HCT116 (cell line): ENCODE measurements at regions not wholly inside any gene's neighbourhood (a gene's known extent, or its start where the extent isn't known, plus 50 kb on each side); places are given as distances from the start of the nearest gene placed in this dataset.

Experiments used
- ATAC-seq: fragments of 200-7000 bp; cut with Tn5 transposase; 2 replicates; pipeline ENCODE4 v1.9.1; 2020; ENCODE audit warnings: mild to moderate bottlenecking, moderate library complexity
- BruUV-seq: library from RNA; stranded (reverse); fragments of 400-500 nt; replicated peaks from 2 replicates; lab custom pipeline; 2021; lab: Mats Ljungman, UMichigan
- CTCF ChIA-PET: fragments of 300-600 bp; sonication (Branson Sonifier 250); formaldehyde crosslinking; loops from one replicate; lab custom pipeline; 2021; ENCODE audit warnings: antibody characterized with exemption; lab: Charles Lee
- POLR2A ChIA-PET: fragments of 300-600, 350-600 bp; sonication (Branson Sonifier 250); formaldehyde crosslinking; loops from one replicate; lab custom pipeline; 2021; ENCODE audit warnings: antibody characterized with exemption; lab: Charles Lee
- RAD21 ChIA-PET, 2 experiments: fragments of 300-600 bp; sonication (Branson Sonifier 250); formaldehyde crosslinking; loops; one replicate each; lab custom pipeline; 2023; ENCODE audit warnings: low total read pairs in 2 of 2; ENCODE audit not compliant: uncharacterized antibody in 2 of 2, unreplicated experiment in 2 of 2, low non-redundant PET in 1 of 2; lab: Charles Lee
- DNase-seq: peaks from one replicate; pipeline ENCODE4 v3.0.0-alpha.2; 2010; ENCODE audit warnings: low read depth, low spot score
- H2AFZ ChIP-seq: fragments of 200-600 bp; shearing (Covaris generic), sonication (generic); 2 replicates; pipeline ENCODE4 v1.6.1; 2017; ENCODE audit warnings: low read depth, mixed run types, mixed read lengths, antibody characterized with exemption, low read length; ENCODE audit not compliant: poor library complexity, severe bottlenecking
- H3K27ac ChIP-seq: 2 replicates; pipeline ENCODE4 v1.5.1; 2012; ENCODE audit warnings: low read depth, low read length
- H3K27me3 ChIP-seq: fragments of 200-600 bp; sonication (generic); 2 replicates; pipeline ENCODE4 v1.6.1; 2016; ENCODE audit warnings: mixed run types, low read length, mixed read lengths; ENCODE audit not compliant: insufficient read depth
- H3K36me3 ChIP-seq, 2 experiments: fragments of 200-500 bp in 1 of 2; fragments of 200-600 bp in 1 of 2; sonication (Bioruptor generic) in 1 of 2; sonication (generic) in 1 of 2; 2 replicates each; pipeline versions ENCODE4 v1.5.1 to v1.6.1; 2014 to 2016; ENCODE audit warnings: low read length in 2 of 2, inconsistent platforms in 1 of 2, mixed read lengths in 1 of 2, mixed run types in 1 of 2; ENCODE audit not compliant: insufficient read depth in 2 of 2, control insufficient read depth in 1 of 2
- H3K4me1 ChIP-seq, 2 experiments: fragments of 200-600 bp in 1 of 2; sonication (generic) in 1 of 2; 2 replicates each; pipeline versions ENCODE4 v1.5.1 to v1.6.1; 2012 to 2017; ENCODE audit warnings: low read length in 2 of 2, inconsistent platforms in 1 of 2, mild to moderate bottlenecking in 1 of 2, mixed read lengths in 1 of 2, mixed run types in 1 of 2, moderate library complexity in 1 of 2; ENCODE audit not compliant: insufficient read depth in 2 of 2, control insufficient read depth in 1 of 2
- H3K4me2 ChIP-seq: fragments of 200-600 bp; sonication (generic); 2 replicates; pipeline ENCODE4 v1.6.1; 2017; ENCODE audit warnings: mixed run types, low read length, mixed read lengths
- H3K4me3 ChIP-seq, 2 experiments: fragments of 200-600 bp in 1 of 2; sonication (generic) in 1 of 2; replicated peaks in 1 of 2; 2 replicates each; pipeline ENCODE4 v1.5.1; 2011 to 2016; ENCODE audit warnings: low read length in 2 of 2, control low read depth in 1 of 2, low read depth in 1 of 2, mild to moderate bottlenecking in 1 of 2, mixed read lengths in 1 of 2, mixed run types in 1 of 2
- H3K79me2 ChIP-seq: fragments of 200-600 bp; sonication (generic); 2 replicates; pipeline ENCODE4 v1.6.1; 2017; ENCODE audit warnings: mild to moderate bottlenecking, mixed run types, low read length, moderate library complexity, mixed read lengths; ENCODE audit not compliant: insufficient read depth
- H3K9ac ChIP-seq: fragments of 200-600 bp; sonication (generic); 2 replicates; pipeline ENCODE4 v1.6.1; 2016; ENCODE audit warnings: low read length, mixed read lengths
- H3K9me2 ChIP-seq: fragments of 200-600 bp; sonication (generic), shearing (Covaris generic); 2 replicates; pipeline ENCODE4 v1.6.1; 2017; ENCODE audit warnings: mixed run types, mild to moderate bottlenecking, moderate library complexity; ENCODE audit not compliant: insufficient read depth
- H3K9me3 ChIP-seq, 2 experiments: fragments of 200-500 bp in 1 of 2; fragments of 200-600 bp in 1 of 2; sonication (Bioruptor generic) in 1 of 2; sonication (generic) in 1 of 2; 2 replicates each; pipeline ENCODE4 v1.6.1; 2014 to 2017; ENCODE audit warnings: low read length in 2 of 2, mixed read lengths in 2 of 2, inconsistent platforms in 1 of 2, low read depth in 1 of 2, mild to moderate bottlenecking in 1 of 2, mixed run types in 1 of 2, moderate library complexity in 1 of 2; ENCODE audit not compliant: control insufficient read depth in 1 of 2, insufficient read depth in 1 of 2
- H4K20me1 ChIP-seq: fragments of 200-600 bp; sonication (generic), shearing (Covaris generic); 2 replicates; pipeline ENCODE4 v1.6.1; 2017; ENCODE audit warnings: mixed run types, mild to moderate bottlenecking, moderate library complexity; ENCODE audit not compliant: insufficient read depth
- CBX3 ChIP-seq: IDR thresholded peaks from 2 replicates; pipeline ENCODE4 v1.6.1; 2012; ENCODE audit warnings: low read depth
- EZH2 ChIP-seq: fragments of 200-600 bp; sonication (generic); IDR thresholded peaks from 2 replicates; pipeline ENCODE4 v1.6.1; 2017; ENCODE audit warnings: antibody characterized with exemption, mixed run types
- EZH2phosphoT487 ChIP-seq: fragments of 200-600 bp; IDR thresholded peaks from 2 replicates; pipeline ENCODE4 v1.6.1; 2018; ENCODE audit warnings: antibody characterized with exemption, borderline replicate concordance
- FOSL1 ChIP-seq: IDR thresholded peaks from 2 replicates; pipeline ENCODE4 v1.6.1; 2012; ENCODE audit warnings: low read depth
- JUND ChIP-seq: IDR thresholded peaks from 2 replicates; pipeline ENCODE4 v1.6.1; 2012
- REST ChIP-seq: IDR thresholded peaks from 2 replicates; pipeline ENCODE4 v1.6.1; 2012; ENCODE audit warnings: low read depth
- SP1 ChIP-seq: IDR thresholded peaks from 2 replicates; pipeline ENCODE4 v1.6.1; 2012; ENCODE audit warnings: low read depth
- TCF7L2 ChIP-seq: IDR thresholded peaks from 2 replicates; pipeline ENCODE4 v1.7.0; 2011; ENCODE audit warnings: borderline replicate concordance, inconsistent platforms; ENCODE audit not compliant: insufficient read depth, insufficient read length; ENCODE audit errors: extremely low read depth
- YY1 ChIP-seq: IDR thresholded peaks from 2 replicates; pipeline ENCODE4 v1.6.1; 2011; ENCODE audit warnings: low read length, low read depth, moderate library complexity, mild to moderate bottlenecking; ENCODE audit not compliant: insufficient replicate concordance; ENCODE audit errors: extremely low read depth
- ZFX ChIP-seq: fragments of 450-650 bp; IDR thresholded peaks from 2 replicates; pipeline ENCODE4 v1.6.1; 2017
- intact Hi-C: fragments of 100-400 bp; cut with micrococcal nuclease; formaldehyde crosslinking; loops from 2 replicates; pipeline ENCODE4 v1.10.0; 2022
- TF ChIP-seq, protein P1 (sequence below): IDR thresholded peaks from 2 replicates; pipeline ENCODE4 v1.6.1; 2011; ENCODE audit warnings: mild to moderate bottlenecking, low read length, moderate library complexity; ENCODE audit not compliant: insufficient replicate concordance; ENCODE audit errors: extremely low read depth
- TF ChIP-seq, protein P2 (sequence below): IDR thresholded peaks from 2 replicates; pipeline ENCODE4 v1.6.1; 2012

- TF ChIP-seq YY1: no peak
- TF ChIP-seq ZFX: no peak
- TF ChIP-seq, protein P1, sequence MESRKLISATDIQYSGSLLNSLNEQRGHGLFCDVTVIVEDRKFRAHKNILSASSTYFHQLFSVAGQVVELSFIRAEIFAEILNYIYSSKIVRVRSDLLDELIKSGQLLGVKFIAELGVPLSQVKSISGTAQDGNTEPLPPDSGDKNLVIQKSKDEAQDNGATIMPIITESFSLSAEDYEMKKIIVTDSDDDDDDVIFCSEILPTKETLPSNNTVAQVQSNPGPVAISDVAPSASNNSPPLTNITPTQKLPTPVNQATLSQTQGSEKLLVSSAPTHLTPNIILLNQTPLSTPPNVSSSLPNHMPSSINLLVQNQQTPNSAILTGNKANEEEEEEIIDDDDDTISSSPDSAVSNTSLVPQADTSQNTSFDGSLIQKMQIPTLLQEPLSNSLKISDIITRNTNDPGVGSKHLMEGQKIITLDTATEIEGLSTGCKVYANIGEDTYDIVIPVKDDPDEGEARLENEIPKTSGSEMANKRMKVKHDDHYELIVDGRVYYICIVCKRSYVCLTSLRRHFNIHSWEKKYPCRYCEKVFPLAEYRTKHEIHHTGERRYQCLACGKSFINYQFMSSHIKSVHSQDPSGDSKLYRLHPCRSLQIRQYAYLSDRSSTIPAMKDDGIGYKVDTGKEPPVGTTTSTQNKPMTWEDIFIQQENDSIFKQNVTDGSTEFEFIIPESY: no peak
Observed at GRCh38 chr5:102114525-102115069, 181.5 kb downstream of the SLCO4C1 start (continued).

- H3K27me3 ChIP-seq: no peaks in the 10 kb centered on the region
- DNase-seq (no peak), ATAC-seq (no peak)
- BruUV-seq: no TSS peak
- ChIA-PET CTCF (no interaction called here), RAD21 (no interaction called here), POLR2A (no interaction called here)
- TF ChIP-seq FOSL1: no peak
- no peak for TF ChIP-seq REST
- TF ChIP-seq EZH2: no peak
- no peak for TF ChIP-seq EZH2phosphoT487
- TF ChIP-seq JUND: no peak
- no peak for TF ChIP-seq CBX3
- no peak for TF ChIP-seq SP1
- TF ChIP-seq, protein P2, sequence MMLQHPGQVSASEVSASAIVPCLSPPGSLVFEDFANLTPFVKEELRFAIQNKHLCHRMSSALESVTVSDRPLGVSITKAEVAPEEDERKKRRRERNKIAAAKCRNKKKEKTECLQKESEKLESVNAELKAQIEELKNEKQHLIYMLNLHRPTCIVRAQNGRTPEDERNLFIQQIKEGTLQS: no peak
- no peak for TF ChIP-seq TCF7L2
- H3K79me2 ChIP-seq: no peaks in the 10 kb centered on the region
- no peaks in the 10 kb centered on the region for H4K20me1 ChIP-seq
- H3K4me3 ChIP-seq: no peak overlapping the region
- H3K9ac ChIP-seq: no peak overlapping the region
- no peaks in the 10 kb centered on the region for H3K4me1 ChIP-seq
- H2AFZ ChIP-seq: no peak overlapping the region
- no peaks in the 10 kb centered on the region for H3K36me3 ChIP-seq
- intact Hi-C loops: no loop called here
- no peaks in the 10 kb centered on the region for H3K9me2 ChIP-seq
- no peak overlapping the region for H3K4me2 ChIP-seq
- no peaks in the 10 kb centered on the region for H3K9me3 ChIP-seq
- no peak overlapping the region for H3K27ac ChIP-seq
Observed at GRCh38 chr5:102107865-102108264, 188.2 kb downstream of the SLCO4C1 start.
